ENCODE measurements at regions not wholly inside any gene's neighbourhood (a gene's known extent, or its start where the extent isn't known, plus 50 kb on each side); places are given as distances from the start of the nearest gene placed in this dataset.
A peak's percentile ranks its signal among the peaks of the same experiment; 100 is the strongest.
"Not testable (repeated sequence)": the region's sequence is repeated elsewhere in the genome, so short reads cannot be mapped to it uniquely, and the experiment has no call there.

- Mint-ChIP-seq H3K4me3 (no peak overlapping the region), H3K27me3 (no peaks in the 10 kb centered on the region), H3K4me1 (ENCODE audit: low read depth in 2 of 2) (no peaks in the 10 kb centered on the region), H3K27ac (no peak overlapping the region), H3K36me3 (no peaks in the 10 kb centered on the region), H3K9me3 (no peaks in the 10 kb centered on the region)
- no peak for ATAC-seq
- no peak for DNase-seq (ENCODE audit: low spot score)
Measured at GRCh38 chr13:33662392-33662791, 155.6 kb upstream of the RFC3 start.

- H3K27ac Mint-ChIP-seq, result no peak overlapping the region
- no peaks in the 10 kb centered on the region for H3K4me1 Mint-ChIP-seq (ENCODE audit: low read depth in 2 of 2)
- no peak for ATAC-seq
- no peak overlapping the region for H3K4me3 Mint-ChIP-seq
- no peaks in the 10 kb centered on the region for H3K36me3 Mint-ChIP-seq
- H3K9me3 Mint-ChIP-seq, result no peaks in the 10 kb centered on the region
- H3K27me3 Mint-ChIP-seq, result no peaks in the 10 kb centered on the region
- DNase-seq (ENCODE audit: low spot score), result no peak
Measured at GRCh38 chr13:33665626-33666175, 152.2 kb upstream of the RFC3 start.

GRCh38 chr13:33671560-33671959 lies 146.4 kb upstream of the RFC3 start:
- Mint-ChIP-seq H3K4me1 (ENCODE audit: low read depth in 2 of 2) (peaks cover 0 to 5% of the 10 kb centered on the region in 2 donors), H3K36me3 (no peaks in the 10 kb centered on the region), H3K4me3 (no peak overlapping the region), H3K9me3 (no peaks in the 10 kb centered on the region), H3K27me3 (no peaks in the 10 kb centered on the region), H3K27ac (no peak overlapping the region)
- no peak for ATAC-seq
- DNase-seq (ENCODE audit: low spot score), result no peak

- not testable (repeated sequence) for H3K9me3 Mint-ChIP-seq; H3K4me3 Mint-ChIP-seq; ATAC-seq; H3K4me1 Mint-ChIP-seq (ENCODE audit: low read depth in 2 of 2); H3K27me3 Mint-ChIP-seq; DNase-seq (ENCODE audit: low spot score); H3K27ac Mint-ChIP-seq; H3K36me3 Mint-ChIP-seq
Measured at GRCh38 chr13:33672022-33672421, 145.9 kb upstream of the RFC3 start.

- Mint-ChIP-seq H3K27me3 (no peaks in the 10 kb centered on the region), H3K9me3 (peaks cover 3% of the 10 kb centered on the region), H3K4me3 (peak overlapping the region; percentile 10), H3K36me3 (no peaks in the 10 kb centered on the region), H3K27ac (peak overlapping the region in 1 of 2 donors; percentile 56), H3K4me1 (ENCODE audit: low read depth in 2 of 2) (peaks cover 7 to 29% of the 10 kb centered on the region in 2 donors)
- ATAC-seq (peak in 1 of 2 donors; percentile 39), DNase-seq (ENCODE audit: low spot score) (no peak)
Measured at GRCh38 chr13:33676045-33676989, 141.6 kb upstream of the RFC3 start.

- no peak for ATAC-seq
- Mint-ChIP-seq H3K4me3 (peak overlapping the region; percentile 10), H3K27me3 (no peaks in the 10 kb centered on the region), H3K27ac (peak overlapping the region; percentile 29 to 56), H3K4me1 (ENCODE audit: low read depth in 2 of 2) (peaks cover 7 to 29% of the 10 kb centered on the region in 2 donors), H3K36me3 (no peaks in the 10 kb centered on the region), H3K9me3 (peaks cover 3% of the 10 kb centered on the region)
- DNase-seq (ENCODE audit: low spot score), result no peak
Measured at GRCh38 chr13:33677215-33677614, 140.7 kb upstream of the RFC3 start.

- no peaks in the 10 kb centered on the region for H3K27me3 Mint-ChIP-seq
- ATAC-seq, result no peak
- no peak overlapping the region for H3K4me3 Mint-ChIP-seq
- H3K27ac Mint-ChIP-seq, result peak overlapping the region in 1 of 2 donors; percentile 56
- DNase-seq (ENCODE audit: low spot score), result no peak
- H3K4me1 Mint-ChIP-seq (ENCODE audit: low read depth in 2 of 2), result peaks cover 7 to 29% of the 10 kb centered on the region in 2 donors
- H3K9me3 Mint-ChIP-seq, result peaks cover 3% of the 10 kb centered on the region
- H3K36me3 Mint-ChIP-seq, result no peaks in the 10 kb centered on the region
Measured at GRCh38 chr13:33678084-33678483, 139.9 kb upstream of the RFC3 start.

- DNase-seq (ENCODE audit: low spot score) (peak; percentile 80), ATAC-seq (peak; percentile 91 to 95)
- Mint-ChIP-seq H3K9me3 (peaks cover 3% of the 10 kb centered on the region), H3K27ac (peak overlapping the region; percentile 86 to 96), H3K27me3 (no peaks in the 10 kb centered on the region), H3K4me3 (peak overlapping the region; percentile 76), H3K4me1 (ENCODE audit: low read depth in 2 of 2) (peaks cover 7 to 29% of the 10 kb centered on the region in 2 donors), H3K36me3 (no peaks in the 10 kb centered on the region)
Measured at GRCh38 chr13:33678906-33679657, 138.9 kb upstream of the RFC3 start.

DNA sequence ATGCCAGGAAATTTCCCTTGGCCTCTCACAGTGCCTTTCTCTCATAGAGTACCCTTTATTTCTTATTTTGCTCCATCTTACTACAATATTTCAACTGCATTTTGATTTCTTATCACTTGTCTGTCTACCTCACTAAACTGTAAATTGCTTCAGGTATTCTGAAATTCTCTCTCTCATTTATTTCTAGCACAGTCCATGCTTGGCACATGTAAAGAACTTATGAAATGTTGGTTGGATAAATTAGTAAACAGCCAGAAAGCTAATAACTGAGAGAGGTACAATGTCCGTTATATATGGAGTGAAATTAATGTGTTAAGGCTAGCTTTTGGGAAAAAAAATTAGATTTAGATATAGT lies 138.3 kb upstream of the RFC3 start:
- Mint-ChIP-seq H3K36me3 (no peaks in the 10 kb centered on the region), H3K9me3 (peaks cover 3% of the 10 kb centered on the region), H3K4me1 (ENCODE audit: low read depth in 2 of 2) (peaks cover 7 to 29% of the 10 kb centered on the region in 2 donors), H3K27ac (peak overlapping the region; percentile 86 to 96), H3K4me3 (peak overlapping the region; percentile 76), H3K27me3 (no peaks in the 10 kb centered on the region)
- DNase-seq (ENCODE audit: low spot score) (no peak), ATAC-seq (no peak)

DNA sequence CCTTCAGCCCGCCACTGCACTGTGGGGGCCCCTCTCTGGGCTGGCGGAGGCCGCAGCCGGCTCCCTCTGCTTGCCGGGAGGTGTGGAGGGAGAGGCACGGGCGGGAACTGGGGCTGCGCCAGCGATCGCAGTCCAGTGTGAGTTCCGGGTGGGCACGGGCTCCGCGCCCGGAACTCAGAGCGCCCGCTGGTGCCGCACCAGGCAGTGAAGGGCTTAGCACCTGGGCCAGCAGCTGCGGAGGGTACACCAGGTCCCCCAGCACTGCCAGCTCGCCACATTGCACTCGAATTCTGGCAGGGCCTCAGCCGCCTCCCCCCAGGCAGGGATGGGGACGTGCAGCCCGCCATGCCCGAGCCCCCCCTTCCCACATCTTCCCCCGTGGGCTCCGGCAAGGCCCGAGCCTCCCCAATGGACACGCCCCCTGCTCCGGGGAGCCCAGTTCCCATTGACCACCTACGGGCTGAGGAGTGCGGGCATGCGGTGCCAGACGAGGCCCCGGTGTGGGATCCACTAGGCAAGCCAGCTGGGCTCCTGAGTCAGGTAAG lies 135.9 kb upstream of the RFC3 start:
- no peak overlapping the region for H3K27ac Mint-ChIP-seq
- peaks cover 3% of the 10 kb centered on the region for H3K9me3 Mint-ChIP-seq
- peaks cover 7 to 22% of the 10 kb centered on the region in 2 donors for H3K4me1 Mint-ChIP-seq (ENCODE audit: low read depth in 2 of 2)
- DNase-seq (ENCODE audit: low spot score) (no peak), ATAC-seq (no peak)
- no peak overlapping the region for H3K4me3 Mint-ChIP-seq
- no peaks in the 10 kb centered on the region for H3K36me3 Mint-ChIP-seq
- H3K27me3 Mint-ChIP-seq, result peaks cover 0 to 8% of the 10 kb centered on the region in 2 donors

DNA sequence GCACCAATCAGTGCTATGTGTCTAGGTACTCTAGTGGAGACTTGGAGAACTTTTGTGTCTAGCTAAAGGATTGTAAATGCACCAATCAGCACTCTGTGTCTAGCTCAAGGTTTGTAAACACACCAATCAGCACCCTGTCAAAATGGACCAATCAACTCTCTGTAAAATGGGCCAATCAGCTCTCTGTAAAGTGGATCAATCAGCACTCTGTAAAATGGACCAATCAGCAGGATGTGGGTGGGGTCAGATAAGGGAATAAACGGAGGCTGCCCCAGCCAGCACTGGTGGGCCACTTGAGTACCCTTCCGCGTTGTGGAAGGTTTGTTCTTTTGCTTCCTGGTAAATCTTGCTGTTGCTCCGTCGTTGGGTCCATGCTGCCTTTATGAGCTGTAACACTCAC lies 135.3 kb upstream of the RFC3 start:
- not testable (repeated sequence) for H3K36me3 Mint-ChIP-seq; ATAC-seq; H3K27ac Mint-ChIP-seq; DNase-seq (ENCODE audit: low spot score); H3K27me3 Mint-ChIP-seq; H3K4me3 Mint-ChIP-seq; H3K9me3 Mint-ChIP-seq
- peaks cover 7 to 18% of the 10 kb centered on the region in 2 donors for H3K4me1 Mint-ChIP-seq (ENCODE audit: low read depth in 2 of 2)

- Mint-ChIP-seq H3K4me1 (ENCODE audit: low read depth in 2 of 2) (peaks cover 7 to 18% of the 10 kb centered on the region in 2 donors), H3K27ac (no peak overlapping the region), H3K27me3 (peaks cover 0 to 8% of the 10 kb centered on the region in 2 donors), H3K9me3 (peaks cover 3% of the 10 kb centered on the region), H3K36me3 (no peaks in the 10 kb centered on the region), H3K4me3 (no peak overlapping the region)
- no peak for DNase-seq (ENCODE audit: low spot score)
- ATAC-seq, result no peak
Measured at GRCh38 chr13:33683376-33683775, 134.6 kb upstream of the RFC3 start.

DNA sequence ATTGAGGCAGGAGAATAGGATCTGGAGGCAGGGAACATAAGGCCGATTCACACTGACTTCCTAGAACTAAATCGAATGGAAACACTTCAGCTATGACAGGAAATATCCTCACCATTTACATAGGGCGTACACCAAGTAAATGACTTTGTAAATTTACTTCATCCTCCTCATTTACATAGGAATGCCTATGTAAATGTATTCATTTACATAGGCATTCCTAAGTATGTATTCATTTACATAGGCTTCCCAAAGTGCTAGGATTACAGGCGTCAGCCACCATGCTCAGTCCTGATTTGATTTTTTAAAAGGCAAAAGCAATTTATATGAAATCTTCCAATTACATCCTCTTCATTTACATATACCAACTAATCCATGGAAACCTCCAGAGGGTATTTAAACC lies 133.1 kb upstream of the RFC3 start:
- ATAC-seq, result no peak
- Mint-ChIP-seq H3K4me1 (ENCODE audit: low read depth in 2 of 2) (peaks cover 3 to 6% of the 10 kb centered on the region in 2 donors), H3K9me3 (peaks cover 3% of the 10 kb centered on the region), H3K27me3 (peaks cover 4 to 8% of the 10 kb centered on the region in 2 donors), H3K27ac (no peak overlapping the region), H3K36me3 (no peaks in the 10 kb centered on the region), H3K4me3 (no peak overlapping the region)
- DNase-seq (ENCODE audit: low spot score), result no peak

Measured in natural killer cell treated with Interleukin-12 subunit alpha and Interleukin-12 subunit beta and Interleukin-15 and Interleukin-18, amount 100 ng/mL, for 72 hours (primary cell).